Skin of body (tissue), 1 donor: ENCODE measurements at regions not wholly inside any gene's neighbourhood (a gene's known extent, or its start where the extent isn't known, plus 50 kb on each side); places are given as distances from the start of the nearest gene placed in this dataset.
"Not testable (repeated sequence)": the region's sequence is repeated elsewhere in the genome, so short reads cannot be mapped to it uniquely, and the experiment has no call there.

ENCODE experiments used
- DNase-seq: peaks from one replicate; lab custom pipeline; 2025; lab: John Stamatoyannopoulos, UW

- DNase-seq, result no peak
These were observed 481.5 kb upstream of the ANO5 start for GRCh38 chr11:21711341-21711740.

DNA sequence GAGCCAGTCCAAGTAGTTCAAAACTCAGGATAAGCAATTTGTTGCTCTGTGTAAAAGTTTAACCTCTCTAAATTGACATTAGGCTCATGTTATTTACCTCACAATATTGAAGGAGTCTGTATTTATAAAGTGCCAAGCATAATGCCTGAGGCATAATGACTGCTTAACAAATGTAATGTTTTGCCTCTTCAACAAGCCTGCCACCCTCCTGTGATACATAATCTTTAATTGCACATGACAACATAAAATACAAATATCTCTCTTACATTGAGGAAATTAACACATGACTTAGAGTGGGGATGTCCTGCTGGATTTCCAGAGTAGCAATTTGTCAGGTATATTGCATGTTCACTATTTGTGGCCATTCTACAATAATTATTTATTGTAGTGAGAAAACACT lies 469.2 kb upstream of the ANO5 start:
- DNase-seq, result no peak

DNA sequence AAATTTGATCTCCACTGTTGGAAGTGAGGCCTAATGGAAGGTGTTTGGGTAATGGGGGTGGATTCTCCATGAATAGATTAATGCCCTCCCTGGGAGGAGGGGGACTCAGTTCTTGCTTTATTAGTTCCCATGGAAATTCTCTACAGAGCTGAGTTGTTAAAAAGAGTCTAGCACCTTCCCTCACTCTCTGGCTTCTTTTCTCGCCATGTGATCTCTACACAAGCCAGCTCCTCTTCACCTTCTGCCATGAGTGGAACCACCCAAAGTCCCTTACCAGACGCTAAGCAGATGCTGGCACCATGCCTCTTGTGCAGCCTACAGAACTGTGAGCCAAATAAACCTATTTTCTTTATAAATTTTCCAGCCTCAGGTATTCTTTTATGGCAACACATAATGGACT lies 465.8 kb upstream of the ANO5 start:
- no peak for DNase-seq

DNA sequence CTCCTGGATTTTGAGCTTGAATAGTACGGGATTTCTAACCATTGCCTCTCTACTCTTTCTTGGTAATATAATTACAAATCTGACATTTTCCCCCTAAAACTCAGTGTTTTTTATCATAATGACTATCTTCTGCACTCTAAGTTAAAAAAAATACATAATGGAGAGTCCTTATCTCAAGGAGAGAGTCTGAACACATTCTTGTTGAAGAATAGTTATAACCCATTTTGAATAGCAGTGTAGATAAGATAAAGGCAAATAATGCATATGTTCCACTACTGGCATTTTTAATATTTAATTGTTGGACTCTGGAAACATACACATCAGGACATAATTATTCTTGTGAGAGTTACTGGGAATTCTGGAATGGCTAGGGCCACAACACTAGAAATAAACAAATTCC lies 456.5 kb upstream of the ANO5 start:
- no peak for DNase-seq

DNA sequence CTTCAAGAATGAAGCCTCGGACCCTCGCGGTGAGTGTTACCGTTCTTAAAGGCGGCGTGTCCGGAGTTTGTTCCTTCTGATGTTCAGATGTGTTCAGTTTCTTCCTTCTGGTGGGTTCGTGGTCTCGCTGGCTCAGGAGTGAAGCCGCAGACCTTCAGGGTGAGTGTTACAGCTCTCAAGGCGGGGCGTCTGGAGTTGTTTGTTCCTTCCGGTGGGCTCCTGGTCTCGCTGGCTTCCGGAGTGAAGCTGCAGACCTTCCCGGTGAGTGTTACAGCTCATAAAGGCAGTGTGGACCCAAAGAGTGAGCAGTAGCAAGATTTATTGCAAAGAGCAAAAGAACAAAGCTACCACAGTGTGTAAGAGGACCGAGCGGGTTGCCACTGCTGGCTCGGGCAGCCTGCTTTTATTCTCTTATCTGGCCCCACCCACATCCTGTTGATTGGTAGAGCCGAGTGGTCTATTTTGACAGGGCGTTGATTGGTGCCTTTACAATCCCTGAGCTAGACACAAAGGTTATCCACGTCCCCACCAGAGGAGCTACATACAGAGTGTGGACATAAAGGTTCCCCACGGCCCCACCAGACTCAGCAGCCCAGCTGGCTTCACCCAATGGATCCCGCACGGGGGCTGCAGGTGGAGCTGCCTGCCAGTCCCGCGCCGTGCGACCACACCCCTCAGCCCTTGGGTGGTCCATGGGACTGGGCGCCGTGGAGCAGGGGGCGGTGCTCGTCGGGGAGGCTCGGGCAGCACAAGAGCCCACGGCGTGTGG lies 440.2 kb upstream of the ANO5 start:
- not testable (repeated sequence) for DNase-seq

GRCh38 chr11:21753244-21753767 lies 439.6 kb upstream of the ANO5 start:
- DNase-seq, result not testable (repeated sequence)

- DNase-seq, result no peak
These were observed 431.9 kb upstream of the ANO5 start for GRCh38 chr11:21761000-21761399.

GRCh38 chr11:21768388-21768787 lies 424.5 kb upstream of the ANO5 start:
- DNase-seq, result no peak

- no peak for DNase-seq
These were observed 423.7 kb upstream of the ANO5 start for GRCh38 chr11:21769188-21769587.

DNA sequence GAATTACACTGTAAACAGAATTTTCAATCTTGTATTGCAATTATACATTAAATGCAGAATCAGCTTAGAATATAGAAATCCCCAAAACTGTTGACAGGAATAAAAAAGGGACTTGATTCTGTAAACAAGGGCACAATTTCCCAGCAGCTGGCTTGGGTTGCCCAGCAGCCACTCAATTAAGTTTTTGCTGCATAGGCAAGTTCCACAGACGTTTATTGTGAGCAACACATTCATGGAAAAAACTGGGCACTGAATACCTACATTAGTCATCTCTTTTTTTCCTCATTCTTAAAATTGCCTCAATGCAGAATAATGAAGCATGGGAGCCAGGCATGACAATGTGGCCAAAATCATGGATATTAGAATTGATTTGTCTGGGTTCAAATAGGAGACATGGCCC lies 421.8 kb upstream of the ANO5 start:
- no peak for DNase-seq

GRCh38 chr11:21774212-21774611 lies 418.7 kb upstream of the ANO5 start:
- DNase-seq, result no peak

- no peak for DNase-seq
These were observed 417.0 kb upstream of the ANO5 start for GRCh38 chr11:21775911-21776310.

- no peak for DNase-seq
These were observed 408.9 kb upstream of the ANO5 start for GRCh38 chr11:21783954-21784353.

DNA sequence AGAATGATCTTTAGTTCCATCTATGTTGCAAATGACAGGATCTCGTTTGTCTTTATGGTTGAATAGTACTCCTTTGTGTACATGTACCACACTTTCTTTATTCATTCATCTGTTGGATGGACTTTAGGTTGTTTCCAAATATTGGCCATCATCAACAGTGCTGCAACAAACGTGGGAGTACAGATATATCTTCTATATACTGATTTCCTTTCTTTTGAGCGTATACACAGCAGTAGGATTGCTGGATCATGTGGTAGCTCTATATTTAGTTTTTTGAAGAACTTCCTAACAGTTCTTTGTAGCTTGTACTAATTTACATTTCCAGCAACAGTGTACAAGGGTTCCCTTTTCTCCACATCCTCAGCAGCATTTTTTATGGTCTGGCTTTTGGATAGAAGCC lies 407.5 kb upstream of the ANO5 start:
- DNase-seq, result no peak

DNA sequence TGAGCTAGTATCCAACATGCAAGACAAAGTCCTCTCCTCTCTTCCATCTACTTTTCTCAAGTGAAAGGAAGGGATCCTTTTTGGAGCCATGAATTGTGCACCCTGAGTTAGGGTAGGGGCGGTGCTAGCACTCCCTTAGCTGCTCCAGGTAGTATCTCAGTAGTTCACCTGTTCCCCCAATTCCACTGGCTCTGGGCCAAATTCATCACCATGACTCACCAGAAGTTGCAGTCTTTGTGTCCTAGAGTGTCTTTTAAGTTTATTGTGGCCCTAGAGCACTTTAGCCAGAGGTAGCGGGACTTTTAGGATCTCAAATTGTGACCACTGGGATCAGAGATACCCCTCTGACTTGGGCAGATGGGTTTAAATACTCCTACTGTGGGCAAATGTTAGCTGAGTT lies 398.6 kb upstream of the ANO5 start:
- DNase-seq, result no peak

DNA sequence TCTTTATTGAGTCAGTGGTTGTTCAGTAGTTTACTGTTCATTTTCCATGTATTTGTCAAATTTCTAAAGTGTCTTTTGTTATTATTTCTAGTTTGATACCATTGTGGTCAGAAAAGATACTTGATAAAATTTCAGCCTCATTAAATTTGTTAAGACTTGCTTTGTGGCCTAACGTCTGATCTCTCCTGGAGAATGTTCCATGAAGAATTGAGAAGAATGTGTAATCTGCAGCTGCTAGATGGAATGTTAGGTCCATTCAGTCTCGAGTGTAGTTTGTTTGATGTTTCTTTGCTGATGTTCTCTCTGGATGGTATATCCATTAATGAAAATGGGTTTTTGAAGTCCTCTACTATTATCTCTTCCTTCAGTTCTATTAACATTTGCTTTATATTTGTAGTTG lies 394.7 kb upstream of the ANO5 start:
- DNase-seq, result no peak

- not testable (repeated sequence) for DNase-seq
These were observed 388.4 kb upstream of the ANO5 start for GRCh38 chr11:21804523-21804922.

GRCh38 chr11:21806508-21806907 lies 386.4 kb upstream of the ANO5 start:
- no peak for DNase-seq

- DNase-seq, result no peak
These were observed 385.9 kb upstream of the ANO5 start for GRCh38 chr11:21806947-21807346.

GRCh38 chr11:21807350-21807749 lies 385.5 kb upstream of the ANO5 start:
- no peak for DNase-seq

DNA sequence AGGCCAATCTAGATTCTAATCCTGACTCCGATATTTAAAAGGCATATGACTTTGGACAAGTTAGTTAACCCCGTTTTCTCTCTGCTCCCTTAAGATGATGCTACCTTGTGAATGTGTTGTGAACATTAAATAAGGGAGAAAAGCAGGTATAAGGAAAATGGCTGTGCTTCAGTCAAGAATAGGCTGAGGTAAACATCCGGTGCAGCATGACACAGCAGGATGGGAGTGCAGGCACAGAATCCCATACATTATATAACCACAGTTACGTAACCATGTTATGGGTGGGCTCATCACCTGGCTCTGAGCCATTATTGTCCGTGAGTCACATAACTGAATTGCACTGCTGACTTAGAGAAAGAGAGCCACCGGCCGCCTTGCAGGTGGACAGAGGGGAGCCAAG lies 382.2 kb upstream of the ANO5 start:
- DNase-seq, result no peak

DNA sequence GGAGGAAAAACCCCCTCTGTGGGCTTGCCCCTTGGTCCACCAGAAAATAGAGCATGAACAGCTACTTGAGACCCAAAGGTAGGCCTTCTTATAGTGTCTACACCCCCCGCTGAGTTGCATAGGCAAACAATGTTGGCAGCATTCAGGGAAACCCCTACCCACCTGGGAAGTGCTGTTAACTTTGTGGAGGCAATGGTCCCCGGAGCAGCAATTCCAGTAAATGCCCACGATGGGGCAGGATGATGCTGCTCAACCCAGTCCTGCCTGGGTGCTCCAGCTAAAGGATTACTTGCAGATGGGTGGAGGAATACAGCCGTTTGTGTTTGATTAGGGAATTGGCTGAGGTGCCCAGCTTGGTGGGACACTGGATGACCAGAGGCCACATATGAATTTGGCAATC lies 381.3 kb upstream of the ANO5 start:
- no peak for DNase-seq

GRCh38 chr11:21814169-21814568 lies 378.7 kb upstream of the ANO5 start:
- peak; percentile 9 for DNase-seq

GRCh38 chr11:21817696-21818095 lies 375.2 kb upstream of the ANO5 start:
- no peak for DNase-seq
